ENCODE measurements at regions not wholly inside any gene's neighbourhood (a gene's known extent, or its start where the extent isn't known, plus 50 kb on each side); places are given as distances from the start of the nearest gene placed in this dataset.

- TF ChIP-seq, protein P1, sequence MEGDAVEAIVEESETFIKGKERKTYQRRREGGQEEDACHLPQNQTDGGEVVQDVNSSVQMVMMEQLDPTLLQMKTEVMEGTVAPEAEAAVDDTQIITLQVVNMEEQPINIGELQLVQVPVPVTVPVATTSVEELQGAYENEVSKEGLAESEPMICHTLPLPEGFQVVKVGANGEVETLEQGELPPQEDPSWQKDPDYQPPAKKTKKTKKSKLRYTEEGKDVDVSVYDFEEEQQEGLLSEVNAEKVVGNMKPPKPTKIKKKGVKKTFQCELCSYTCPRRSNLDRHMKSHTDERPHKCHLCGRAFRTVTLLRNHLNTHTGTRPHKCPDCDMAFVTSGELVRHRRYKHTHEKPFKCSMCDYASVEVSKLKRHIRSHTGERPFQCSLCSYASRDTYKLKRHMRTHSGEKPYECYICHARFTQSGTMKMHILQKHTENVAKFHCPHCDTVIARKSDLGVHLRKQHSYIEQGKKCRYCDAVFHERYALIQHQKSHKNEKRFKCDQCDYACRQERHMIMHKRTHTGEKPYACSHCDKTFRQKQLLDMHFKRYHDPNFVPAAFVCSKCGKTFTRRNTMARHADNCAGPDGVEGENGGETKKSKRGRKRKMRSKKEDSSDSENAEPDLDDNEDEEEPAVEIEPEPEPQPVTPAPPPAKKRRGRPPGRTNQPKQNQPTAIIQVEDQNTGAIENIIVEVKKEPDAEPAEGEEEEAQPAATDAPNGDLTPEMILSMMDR (conservative IDR thresholded peaks at IDR 0.05; ENCODE audit: low read depth, low read length), result no peak
- DNase-seq (ENCODE audit: low read depth), result no peak
- no peak overlapping the region for H3K4me3 ChIP-seq (ENCODE audit: low read length)
Measured at GRCh38 chr4:11889099-11889498, 460.4 kb upstream of the HS3ST1 start.

- no peak overlapping the region for H3K4me3 ChIP-seq (ENCODE audit: low read length)
- TF ChIP-seq, protein P1 (conservative IDR thresholded peaks at IDR 0.05; ENCODE audit: low read depth, low read length), result no peak
- DNase-seq (ENCODE audit: low read depth), result no peak
Measured at GRCh38 chr4:11881947-11882346, 453.3 kb upstream of the HS3ST1 start.

DNA sequence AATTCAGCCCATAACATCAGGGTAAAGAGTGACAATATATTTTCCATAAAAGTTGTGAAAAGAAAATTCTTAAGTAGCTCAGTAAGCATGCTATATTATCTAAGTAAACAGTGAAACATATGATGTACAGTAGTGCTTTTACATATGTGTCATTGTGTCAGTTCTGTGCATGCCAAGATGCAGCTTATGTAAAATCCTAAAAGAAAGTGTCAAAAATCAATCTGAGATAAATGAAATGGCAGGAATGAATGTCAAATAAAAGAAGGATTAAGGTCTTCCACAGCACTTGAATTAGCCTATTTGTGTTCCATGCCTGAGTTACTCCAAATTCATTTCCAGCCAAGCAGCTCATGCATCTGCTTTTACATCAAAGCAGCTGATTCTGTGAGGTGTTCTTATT, 452.7 kb upstream of the HS3ST1 start:
- H3K4me3 ChIP-seq (ENCODE audit: low read length), result no peak overlapping the region
- DNase-seq (ENCODE audit: low read depth), result no peak
- TF ChIP-seq, protein P1 (conservative IDR thresholded peaks at IDR 0.05; ENCODE audit: low read depth, low read length), result no peak

GRCh38 chr4:11878241-11878640, 449.5 kb upstream of the HS3ST1 start:
- TF ChIP-seq, protein P1 (conservative IDR thresholded peaks at IDR 0.05; ENCODE audit: low read depth, low read length), result no peak
- no peak for DNase-seq (ENCODE audit: low read depth)
- H3K4me3 ChIP-seq (ENCODE audit: low read length), result no peak overlapping the region

- TF ChIP-seq, protein P1 (conservative IDR thresholded peaks at IDR 0.05; ENCODE audit: low read depth, low read length), result no peak
- no peak overlapping the region for H3K4me3 ChIP-seq (ENCODE audit: low read length)
- DNase-seq (ENCODE audit: low read depth), result no peak
Measured at GRCh38 chr4:11876104-11876503, 447.4 kb upstream of the HS3ST1 start.

- TF ChIP-seq, protein P1 (conservative IDR thresholded peaks at IDR 0.05; ENCODE audit: low read depth, low read length), result no peak
- DNase-seq (ENCODE audit: low read depth), result no peak
- H3K4me3 ChIP-seq (ENCODE audit: low read length), result no peak overlapping the region
Measured at GRCh38 chr4:11869191-11869870, 440.6 kb upstream of the HS3ST1 start.

DNA sequence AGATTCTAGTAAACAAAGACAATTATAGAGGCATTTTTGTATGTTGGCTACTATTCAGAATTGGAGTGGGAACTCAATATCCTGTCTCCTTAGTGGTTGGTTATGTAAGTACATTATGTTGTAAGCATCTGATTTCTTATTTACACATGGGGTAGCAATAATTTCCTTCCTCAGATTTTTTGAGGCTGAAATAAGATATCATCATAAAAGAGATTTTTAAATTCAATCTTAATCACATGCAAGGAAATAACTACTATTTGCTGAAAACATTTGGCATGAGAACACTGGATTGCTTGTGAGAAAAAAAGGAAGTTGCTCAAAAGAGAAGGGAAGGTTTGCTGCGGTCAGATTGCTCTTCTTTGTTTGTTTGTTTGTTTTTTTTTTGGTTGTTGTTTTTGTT, 437.7 kb upstream of the HS3ST1 start:
- TF ChIP-seq, protein P1 (conservative IDR thresholded peaks at IDR 0.05; ENCODE audit: low read depth, low read length), result no peak
- no peak overlapping the region for H3K4me3 ChIP-seq (ENCODE audit: low read length)
- DNase-seq (ENCODE audit: low read depth), result no peak

Measured in retinal pigment epithelial cell (primary cell).